Hepatocyte (in vitro differentiated cells): ENCODE measurements at regions not wholly inside any gene's neighbourhood (a gene's known extent, or its start where the extent isn't known, plus 50 kb on each side); places are given as distances from the start of the nearest gene placed in this dataset.

ENCODE experiments used
- CTCF ChIP-seq: fragments of 200-600 bp; sonication (generic); IDR thresholded peaks from 2 replicates; pipeline ENCODE4 v1.5.1; 2016; ENCODE audit warnings: antibody characterized with exemption, mild to moderate bottlenecking; ENCODE audit not compliant: poor library complexity
- EZH2 ChIP-seq: fragments of 200-600 bp; sonication (generic); IDR thresholded peaks from 2 replicates; pipeline ENCODE4 v1.6.1; 2016; ENCODE audit warnings: antibody characterized with exemption, mild to moderate bottlenecking, borderline replicate concordance
- EZH2phosphoT487 ChIP-seq: fragments of 200-600 bp; sonication (generic); IDR thresholded peaks from one replicate; pipeline ENCODE4 v1.6.1; 2018; ENCODE audit warnings: antibody characterized with exemption, mild to moderate bottlenecking, low read depth, moderate library complexity; ENCODE audit not compliant: unreplicated experiment, severe bottlenecking

DNA sequence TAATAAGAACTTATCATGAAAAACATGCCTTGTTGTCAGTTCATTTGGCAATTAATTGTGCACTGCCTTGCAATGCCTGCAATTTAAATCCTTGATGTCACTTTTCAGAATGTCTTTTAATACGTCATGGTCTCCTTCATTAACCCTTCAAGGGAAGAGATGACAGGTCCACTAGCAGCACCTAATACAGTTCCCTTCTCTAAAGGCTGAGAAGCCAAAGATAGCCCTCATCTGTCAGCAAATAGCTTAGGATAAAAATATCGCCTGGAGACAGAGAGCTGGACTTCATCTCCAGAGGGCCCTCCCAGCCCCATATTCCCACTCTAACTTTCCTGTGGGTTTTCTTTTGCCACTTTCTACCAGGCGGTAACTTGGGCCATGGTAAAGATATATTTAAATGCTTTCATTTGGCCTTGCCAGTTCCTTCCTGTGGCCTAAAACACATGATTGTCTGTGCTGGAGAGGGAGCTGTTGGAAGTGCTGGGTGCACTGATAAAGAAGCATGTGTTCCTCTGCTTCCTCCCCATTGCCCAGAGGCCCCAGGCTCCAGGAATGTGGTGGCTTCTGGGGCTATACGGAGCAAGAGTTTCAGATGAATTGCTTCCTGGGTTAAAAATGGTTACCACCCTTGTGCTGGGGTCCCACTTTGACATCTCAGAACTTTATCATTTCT is 76.3 kb upstream of the UMPS start:
- TF ChIP-seq CTCF (no peak), EZH2phosphoT487 (no peak), EZH2 (no peak)
